Endothelial cell of umbilical vein (primary cell): ENCODE measurements at regions not wholly inside any gene's neighbourhood (a gene's known extent, or its start where the extent isn't known, plus 50 kb on each side); places are given as distances from the start of the nearest gene placed in this dataset.

Source experiments
- BruUV-seq: library from RNA; stranded (reverse); fragments of 400-500 nt; replicated peaks from 2 replicates; lab custom pipeline; 2021; lab: Mats Ljungman, UMichigan
- CTCF ChIA-PET: fragments of 300-600, 350-600 bp; sonication (Branson Sonifier 250); formaldehyde crosslinking; loops from one replicate; lab custom pipeline; 2021; ENCODE audit warnings: antibody characterized with exemption, inconsistent platforms; lab: Charles Lee
- POLR2A ChIA-PET: fragments of 300-600, 350-600 bp; sonication (Branson Sonifier 250); formaldehyde crosslinking; loops from one replicate; lab custom pipeline; 2021; ENCODE audit warnings: antibody characterized with exemption, inconsistent platforms; lab: Charles Lee
- DNase-seq: peaks from one replicate; pipeline ENCODE4 v3.0.0-alpha.2; 2011; ENCODE audit warnings: low read depth, low spot score
- FAIRE-seq: peaks from 2 replicates; lab custom pipeline; 2011; peaks lifted over from hg19 to GRCh38; lab: Jason Lieb, UNC
- H2AFZ ChIP-seq: 2 replicates; pipeline ENCODE4 v1.6.0; 2012; ENCODE audit warnings: low read depth, low read length, control low read depth, inconsistent platforms
- H3K27ac ChIP-seq: 2 replicates; pipeline ENCODE4 v1.5.1; 2011; ENCODE audit warnings: low read depth, mild to moderate bottlenecking, control low read depth, low read length, moderate library complexity; ENCODE audit not compliant: insufficient read depth
- H3K27me3 ChIP-seq, 2 experiments: 2 replicates each; pipeline versions ENCODE4 v1.6.0 to v1.6.1; 2011; ENCODE audit warnings: low read length in 2 of 2, mixed read lengths in 1 of 2; ENCODE audit not compliant: control insufficient read depth in 2 of 2, insufficient read depth in 2 of 2
- H3K36me3 ChIP-seq, 2 experiments: 2 replicates in 1 of 2; 3 replicates in 1 of 2; pipeline ENCODE4 v1.5.1; 2011; ENCODE audit warnings: low read length in 2 of 2, mild to moderate bottlenecking in 1 of 2, moderate library complexity in 1 of 2; ENCODE audit not compliant: control insufficient read depth in 2 of 2, insufficient read depth in 2 of 2; ENCODE audit errors: extremely low read depth in 1 of 2
- H3K4me1 ChIP-seq: 3 replicates; pipeline ENCODE4 v1.5.1; 2011; ENCODE audit warnings: mild to moderate bottlenecking, low read length; ENCODE audit not compliant: control insufficient read depth, insufficient read depth; ENCODE audit errors: extremely low read depth
- H3K4me2 ChIP-seq: 2 replicates; pipeline ENCODE4 v1.6.1; 2011; ENCODE audit warnings: low read length, control low read depth, mixed read lengths; ENCODE audit not compliant: insufficient read depth
- H3K4me3 ChIP-seq, 3 experiments: fragments of 200-600 bp in 1 of 3; sonication (generic), shearing (Covaris generic) in 1 of 3; replicated peaks in 1 of 3; 2 replicates each; pipeline ENCODE4 v1.5.1; 2011 to 2016; ENCODE audit warnings: control low read depth in 3 of 3, low read length in 3 of 3, mild to moderate bottlenecking in 2 of 3, inconsistent platforms in 1 of 3, low read depth in 1 of 3, moderate library complexity in 1 of 3; ENCODE audit not compliant: insufficient read depth in 1 of 3
- H3K79me2 ChIP-seq: 2 replicates; pipeline ENCODE4 v1.6.0; 2012; ENCODE audit warnings: low read length, inconsistent platforms; ENCODE audit not compliant: control insufficient read depth, insufficient read depth
- H3K9ac ChIP-seq: replicated peaks from 2 replicates; pipeline ENCODE3; 2011; ENCODE audit warnings: low read length, control low read depth; ENCODE audit not compliant: insufficient read depth; ENCODE audit errors: extremely low read depth
- H3K9me1 ChIP-seq: replicated peaks from 3 replicates; pipeline ENCODE4 v1.6.0; 2011; ENCODE audit warnings: mild to moderate bottlenecking, low read length; ENCODE audit not compliant: control insufficient read depth, insufficient read depth; ENCODE audit errors: extremely low read depth
- H3K9me3 ChIP-seq: replicated peaks from 2 replicates; pipeline ENCODE4 v1.5.1; 2012; ENCODE audit warnings: low read length, inconsistent platforms; ENCODE audit not compliant: control insufficient read depth, insufficient read depth
- H4K20me1 ChIP-seq: replicated peaks from 2 replicates; pipeline ENCODE3; 2011; ENCODE audit warnings: mild to moderate bottlenecking, low read length; ENCODE audit not compliant: control insufficient read depth, insufficient read depth; ENCODE audit errors: extremely low read depth
- CTCF ChIP-seq, 2 donors: IDR thresholded peaks; 1 replicate in 1 of 2; 2 replicates in 1 of 2; pipeline ENCODE4 v1.5.1; 2011; ENCODE audit warnings: low read length in 2 of 2, mild to moderate bottlenecking in 2 of 2, moderate library complexity in 2 of 2, control low read depth in 1 of 2, inconsistent platforms in 1 of 2, low read depth in 1 of 2; ENCODE audit not compliant: insufficient read depth in 1 of 2; ENCODE audit errors: extremely low read depth in 1 of 2
- EZH2 ChIP-seq: IDR thresholded peaks from 2 replicates; pipeline ENCODE4 v1.6.1; 2012; ENCODE audit warnings: borderline replicate concordance, low read depth, mild to moderate bottlenecking, moderate library complexity, low read length, inconsistent platforms; ENCODE audit not compliant: severe bottlenecking
- FOS ChIP-seq: IDR thresholded peaks from 2 replicates; pipeline ENCODE4 v1.6.1; 2011; ENCODE audit warnings: mild to moderate bottlenecking, low read length, moderate library complexity, borderline replicate concordance; ENCODE audit not compliant: insufficient read depth
- GATA2 ChIP-seq: IDR thresholded peaks from 2 replicates; pipeline ENCODE4 v1.7.0; 2011; ENCODE audit warnings: low read depth, mild to moderate bottlenecking, moderate library complexity, mixed read lengths, low read length; ENCODE audit not compliant: insufficient read length, insufficient read depth
- JUN ChIP-seq: IDR thresholded peaks from 2 replicates; pipeline ENCODE4 v1.6.1; 2011; ENCODE audit warnings: borderline replicate concordance, low read depth; ENCODE audit not compliant: insufficient read length, insufficient read depth
- MAX ChIP-seq: IDR thresholded peaks from 2 replicates; pipeline ENCODE4 v1.6.1; 2011; ENCODE audit not compliant: insufficient read depth, insufficient read length
- MYC ChIP-seq: IDR thresholded peaks from one replicate; pipeline ENCODE4 v1.6.1; 2011; ENCODE audit warnings: mild to moderate bottlenecking, low read depth, low read length
- POLR2A ChIP-seq: IDR thresholded peaks from 2 replicates; pipeline ENCODE4 v1.6.1; 2012; ENCODE audit warnings: low read depth, mild to moderate bottlenecking, control low read depth, low read length
- POLR2AphosphoS5 ChIP-seq: IDR thresholded peaks from 2 replicates; pipeline ENCODE4 v1.6.1; 2012; ENCODE audit warnings: low read depth, mild to moderate bottlenecking, control low read depth, low read length, moderate library complexity; ENCODE audit not compliant: insufficient read depth
- dilution Hi-C: fragments of 300-500 bp; cut with MboI; formaldehyde crosslinking; loops from one replicate; pipeline ENCODE4 v1.15.0; 2019; ENCODE audit warnings: low sequenced_read_pairs; ENCODE audit not compliant: extremely low pct_ligation_motif_present
- intact Hi-C: fragments of 100-400 bp; cut with micrococcal nuclease; formaldehyde crosslinking; loops from one replicate; pipeline ENCODE4 v1.10.0; 2022

GRCh38 chr12:105942281-105942680 lies 196.5 kb downstream of the NUAK1 start:
- H3K27ac ChIP-seq = no peak overlapping the region
- TF ChIP-seq FOS (no peak), POLR2AphosphoS5 (no peak), JUN (no peak), MYC (no peak), EZH2 (no peak), POLR2A (no peak), GATA2 (no peak), CTCF (IDR thresholded peaks at IDR 0.05; ENCODE audit: extremely low read depth in 1 of 2, insufficient read depth in 1 of 2, low read depth in 1 of 2, low read length in 2 of 2) (no peak), MAX (no peak)
- H3K9me3 ChIP-seq = no peaks in the 10 kb centered on the region
- H3K4me3 ChIP-seq = no peak overlapping the region
- H3K9me1 ChIP-seq = no peaks in the 10 kb centered on the region
- dilution Hi-C loops (no loop called here), intact Hi-C loops (no loop called here)
- peak; percentile 45 for DNase-seq
- H3K36me3 ChIP-seq = no peaks in the 10 kb centered on the region
- no peaks in the 10 kb centered on the region for H3K27me3 ChIP-seq
- POLR2A ChIA-PET = no interaction called here
- no peak overlapping the region for H2AFZ ChIP-seq
- FAIRE-seq = no peak
- no peaks in the 10 kb centered on the region for H3K79me2 ChIP-seq
- CTCF ChIA-PET = no interaction called here
- BruUV-seq = no TSS peak
- no peak overlapping the region for H3K4me2 ChIP-seq
- no peak overlapping the region for H3K9ac ChIP-seq
- H4K20me1 ChIP-seq = no peaks in the 10 kb centered on the region
- H3K4me1 ChIP-seq = no peaks in the 10 kb centered on the region
